Neural progenitor cell (in vitro differentiated cells): ENCODE measurements at regions not wholly inside any gene's neighbourhood (a gene's known extent, or its start where the extent isn't known, plus 50 kb on each side); places are given as distances from the start of the nearest gene placed in this dataset.

ENCODE experiments used
- EZH2 ChIP-seq: fragments of 200-600 bp; sonication (generic); IDR thresholded peaks from 2 replicates; pipeline ENCODE4 v1.6.1; 2017; ENCODE audit warnings: antibody characterized with exemption, mild to moderate bottlenecking, moderate library complexity
- TF ChIP-seq, protein P1 (sequence below): fragments of 200-600 bp; sonication (generic); IDR thresholded peaks from 2 replicates; pipeline ENCODE4 v1.5.1; 2017; ENCODE audit warnings: antibody characterized with exemption, mild to moderate bottlenecking

DNA sequence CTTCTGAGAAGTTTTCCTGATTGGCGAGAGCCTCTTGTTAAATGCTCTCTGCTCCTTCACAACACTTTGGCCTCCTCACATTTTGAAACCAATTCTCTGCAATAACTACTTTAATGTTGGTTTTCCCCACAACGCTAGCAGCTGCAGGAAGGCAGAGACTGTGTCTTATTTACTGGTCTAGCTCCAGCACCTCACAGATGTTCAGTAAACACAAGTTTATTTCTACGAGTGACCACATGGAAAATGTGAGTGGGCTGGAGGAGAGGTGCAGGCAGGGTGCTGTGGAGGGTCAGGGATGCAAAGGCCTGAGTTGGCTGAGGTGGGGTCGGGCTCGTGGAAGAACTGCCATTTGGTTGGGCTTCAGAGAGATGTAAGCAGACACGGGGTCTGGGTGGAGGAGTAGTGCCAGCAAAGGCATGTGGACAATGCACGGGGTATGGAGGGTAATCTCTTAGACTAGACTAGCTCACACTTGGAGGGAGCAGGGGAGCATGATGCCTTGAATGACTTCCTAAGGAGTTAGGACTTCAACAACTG lies 117.4 kb upstream of the RTL1 start:
- TF ChIP-seq, protein P1, sequence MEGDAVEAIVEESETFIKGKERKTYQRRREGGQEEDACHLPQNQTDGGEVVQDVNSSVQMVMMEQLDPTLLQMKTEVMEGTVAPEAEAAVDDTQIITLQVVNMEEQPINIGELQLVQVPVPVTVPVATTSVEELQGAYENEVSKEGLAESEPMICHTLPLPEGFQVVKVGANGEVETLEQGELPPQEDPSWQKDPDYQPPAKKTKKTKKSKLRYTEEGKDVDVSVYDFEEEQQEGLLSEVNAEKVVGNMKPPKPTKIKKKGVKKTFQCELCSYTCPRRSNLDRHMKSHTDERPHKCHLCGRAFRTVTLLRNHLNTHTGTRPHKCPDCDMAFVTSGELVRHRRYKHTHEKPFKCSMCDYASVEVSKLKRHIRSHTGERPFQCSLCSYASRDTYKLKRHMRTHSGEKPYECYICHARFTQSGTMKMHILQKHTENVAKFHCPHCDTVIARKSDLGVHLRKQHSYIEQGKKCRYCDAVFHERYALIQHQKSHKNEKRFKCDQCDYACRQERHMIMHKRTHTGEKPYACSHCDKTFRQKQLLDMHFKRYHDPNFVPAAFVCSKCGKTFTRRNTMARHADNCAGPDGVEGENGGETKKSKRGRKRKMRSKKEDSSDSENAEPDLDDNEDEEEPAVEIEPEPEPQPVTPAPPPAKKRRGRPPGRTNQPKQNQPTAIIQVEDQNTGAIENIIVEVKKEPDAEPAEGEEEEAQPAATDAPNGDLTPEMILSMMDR: no peak
- no peak for TF ChIP-seq EZH2
